Right ventricle myocardium inferior (tissue), 1 donor: ENCODE measurements at regions not wholly inside any gene's neighbourhood (a gene's known extent, or its start where the extent isn't known, plus 50 kb on each side); places are given as distances from the start of the nearest gene placed in this dataset.

Experiments
- ATAC-seq: fragments of 200-7000 bp; cut with Tn5 transposase; one replicate; pipeline ENCODE4 v1.9.1; 2020; ENCODE audit warnings: mild to moderate bottlenecking, moderate library complexity
- DNase-seq: peaks from one replicate; pipeline ENCODE4 v3.0.0; 2021; ENCODE audit errors: missing footprints
- intact Hi-C: fragments of 100-400 bp; cut with DNase I; formaldehyde crosslinking; loops from one replicate; pipeline ENCODE4 v1.11.0; 2022
- donor health status: DM: no; HTN: yes; CAD: no; lungs with severe emphysema.

DNA sequence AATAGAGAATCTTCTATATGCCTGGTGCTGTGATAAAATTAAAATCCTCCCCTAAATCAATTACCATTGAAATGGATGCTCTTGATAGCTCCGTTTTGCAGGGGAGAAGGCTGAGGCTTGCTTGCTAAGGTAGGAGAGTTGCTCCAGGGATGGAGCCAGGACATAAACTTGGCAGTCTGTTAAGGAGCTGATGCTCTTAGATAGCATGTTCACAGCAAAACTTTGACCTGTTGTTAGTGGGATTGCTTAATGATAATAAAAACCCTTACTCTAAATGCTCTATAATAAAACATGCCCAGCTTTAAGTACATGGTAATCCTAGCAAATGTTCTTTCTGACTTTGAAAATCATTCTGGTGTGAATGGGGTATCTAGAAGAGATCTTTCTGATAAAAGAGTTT is 228.4 kb upstream of the JAG1 start:
- no peak for ATAC-seq
- DNase-seq: no peak
- intact Hi-C loops: no loop called here

DNA sequence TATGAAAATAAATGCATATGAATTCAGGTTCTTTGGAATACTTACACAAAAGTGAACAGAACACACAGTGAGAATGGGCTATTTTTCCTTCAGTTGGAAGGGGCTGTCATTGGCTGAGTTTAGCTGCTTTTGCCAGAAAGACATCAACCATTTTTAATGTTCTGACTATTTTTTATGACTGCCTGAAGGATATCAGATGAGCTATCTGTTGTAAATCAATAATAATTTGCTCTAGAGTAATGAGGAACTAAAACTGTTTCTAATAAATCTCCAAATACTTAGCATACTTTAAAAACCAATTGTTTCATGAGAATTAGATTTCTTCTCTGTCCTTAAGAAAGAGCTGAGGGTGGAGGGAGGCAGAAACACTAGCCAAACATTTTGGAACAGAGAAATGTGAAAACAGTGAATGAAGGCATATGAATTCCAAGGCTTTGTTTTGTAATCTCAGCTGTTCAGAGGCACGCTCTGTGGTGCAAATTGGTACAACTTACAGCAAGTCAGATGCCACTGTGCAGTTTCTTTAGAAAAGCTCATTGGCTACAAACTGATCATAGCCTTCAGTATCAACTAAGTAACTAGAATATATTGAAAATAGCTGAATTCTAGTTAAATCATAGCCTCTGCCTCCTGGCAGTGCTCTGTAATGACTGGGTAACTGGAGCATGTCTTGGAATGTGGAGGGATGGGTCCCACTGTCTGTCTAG is 228.9 kb upstream of the JAG1 start:
- no peak for DNase-seq
- ATAC-seq: peak; percentile 59
- intact Hi-C loops: no loop called here

- ATAC-seq (no peak), DNase-seq (no peak)
- intact Hi-C loops: no loop called here
Measured at GRCh38 chr20:10906834-10907233, 233.0 kb upstream of the JAG1 start.

DNA sequence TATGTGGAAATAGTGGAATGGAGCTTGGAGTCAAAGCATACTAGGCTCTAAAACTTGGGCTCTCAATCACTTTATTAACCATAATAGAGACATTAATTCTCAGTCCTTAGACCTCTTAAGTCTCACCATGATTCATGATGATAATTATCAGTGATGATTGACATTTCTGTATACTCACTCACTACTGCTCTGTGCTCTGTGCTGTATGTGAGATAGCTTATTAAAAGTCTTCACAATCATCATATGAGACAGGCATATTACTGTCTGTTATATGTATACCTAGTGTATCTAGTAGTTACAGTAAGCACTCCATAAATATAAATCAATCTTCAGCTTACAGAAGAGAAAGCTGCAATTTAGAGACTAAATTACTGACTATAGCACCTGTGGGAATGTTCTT is 236.0 kb upstream of the JAG1 start:
- DNase-seq (no peak), ATAC-seq (no peak)
- intact Hi-C loops: loop anchor here (10.0 kb wide), 1 partner anchor 235 kb away; the partner anchor contains the start of gene JAG1

DNA sequence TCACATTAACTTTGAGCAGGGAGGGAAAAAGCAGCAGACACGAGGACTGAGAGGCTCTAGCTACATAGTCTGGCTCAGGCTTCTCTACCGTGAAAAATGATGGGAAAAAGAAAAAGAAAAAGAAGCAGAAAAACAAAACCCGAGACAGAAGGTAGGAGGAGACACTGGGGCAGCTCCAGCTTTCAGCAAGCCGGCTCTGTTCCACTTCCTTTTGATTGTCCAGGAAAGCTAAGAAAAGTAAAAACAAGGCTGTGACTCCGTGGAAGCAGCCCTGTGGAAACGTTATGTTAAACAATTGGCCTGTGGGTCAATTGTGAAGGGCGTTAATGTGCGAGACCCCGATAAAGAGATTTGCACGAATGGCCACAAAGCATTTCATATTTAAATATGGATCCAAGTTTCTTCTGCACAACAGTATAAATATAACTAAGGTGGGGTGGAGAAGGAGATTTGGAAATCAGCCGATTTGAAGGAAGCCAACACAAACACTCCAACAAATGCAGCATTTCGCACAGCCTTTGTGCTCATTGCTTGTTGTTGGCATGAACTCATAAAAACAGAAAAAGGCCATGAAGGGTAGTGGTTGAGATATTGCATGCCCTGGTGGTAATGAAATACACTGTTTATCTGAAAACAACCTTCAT is 236.9 kb upstream of the JAG1 start:
- intact Hi-C loops: loop anchor here (10.0 kb wide), 1 partner anchor 236 kb away; the partner anchor contains the start of gene JAG1
- no peak for DNase-seq
- ATAC-seq: peak; percentile 80

- DNase-seq (no peak), ATAC-seq (no peak)
- intact Hi-C loops: loop anchor here (10.0 kb wide), 1 partner anchor 236 kb away; the partner anchor contains the start of gene JAG1
Measured at GRCh38 chr20:10911298-10911697, 237.5 kb upstream of the JAG1 start.

DNA sequence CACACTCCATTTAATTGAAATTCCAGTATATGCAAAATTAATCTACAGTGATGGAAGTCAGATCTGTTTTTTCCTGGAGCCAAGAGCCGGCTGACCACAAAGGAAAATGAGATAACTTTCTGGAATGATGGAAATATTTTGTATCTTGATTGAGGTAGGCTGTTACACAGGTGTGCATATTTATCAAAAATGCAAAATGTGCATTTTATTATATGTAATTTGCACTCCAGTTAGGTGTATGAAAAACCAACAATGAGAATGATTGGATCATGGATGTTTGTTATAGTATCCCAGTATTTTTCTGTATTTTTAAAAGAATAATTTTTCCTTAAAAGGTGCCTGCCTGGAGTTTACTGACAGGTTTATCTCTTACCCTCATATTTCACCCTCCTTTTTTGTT is 242.0 kb upstream of the JAG1 start:
- ATAC-seq (no peak), DNase-seq (no peak)
- intact Hi-C loops: loop anchor here (10.0 kb wide), 1 partner anchor 241 kb away; the partner anchor contains the start of gene JAG1

- intact Hi-C loops: loop anchor here (10.0 kb wide), 1 partner anchor 242 kb away; the partner anchor contains the start of gene JAG1
- DNase-seq (no peak), ATAC-seq (no peak)
Measured at GRCh38 chr20:10916312-10916711, 242.5 kb upstream of the JAG1 start.

DNA sequence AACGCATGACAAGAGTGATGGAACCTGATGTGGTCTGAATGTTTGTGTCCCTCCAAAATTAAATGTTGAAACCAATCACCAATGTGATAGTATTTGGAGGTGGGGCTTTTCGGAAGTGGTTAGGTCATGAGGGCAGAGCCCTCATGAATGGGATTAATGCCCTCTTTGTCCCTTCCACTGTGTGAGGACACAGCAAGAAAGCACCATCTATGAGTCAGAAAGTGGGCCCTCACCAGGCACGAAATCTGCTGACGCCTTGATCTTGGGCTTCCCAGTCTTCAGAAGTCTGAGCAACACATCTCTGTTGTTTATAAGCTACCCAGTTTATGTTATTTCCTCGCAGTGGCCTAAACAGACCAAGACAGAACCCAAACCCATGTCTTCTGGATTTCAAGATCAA is 244.0 kb upstream of the JAG1 start:
- intact Hi-C loops: loop anchor here (10.0 kb wide), 1 partner anchor 243 kb away; the partner anchor contains the start of gene JAG1
- ATAC-seq: no peak
- no peak for DNase-seq

DNA sequence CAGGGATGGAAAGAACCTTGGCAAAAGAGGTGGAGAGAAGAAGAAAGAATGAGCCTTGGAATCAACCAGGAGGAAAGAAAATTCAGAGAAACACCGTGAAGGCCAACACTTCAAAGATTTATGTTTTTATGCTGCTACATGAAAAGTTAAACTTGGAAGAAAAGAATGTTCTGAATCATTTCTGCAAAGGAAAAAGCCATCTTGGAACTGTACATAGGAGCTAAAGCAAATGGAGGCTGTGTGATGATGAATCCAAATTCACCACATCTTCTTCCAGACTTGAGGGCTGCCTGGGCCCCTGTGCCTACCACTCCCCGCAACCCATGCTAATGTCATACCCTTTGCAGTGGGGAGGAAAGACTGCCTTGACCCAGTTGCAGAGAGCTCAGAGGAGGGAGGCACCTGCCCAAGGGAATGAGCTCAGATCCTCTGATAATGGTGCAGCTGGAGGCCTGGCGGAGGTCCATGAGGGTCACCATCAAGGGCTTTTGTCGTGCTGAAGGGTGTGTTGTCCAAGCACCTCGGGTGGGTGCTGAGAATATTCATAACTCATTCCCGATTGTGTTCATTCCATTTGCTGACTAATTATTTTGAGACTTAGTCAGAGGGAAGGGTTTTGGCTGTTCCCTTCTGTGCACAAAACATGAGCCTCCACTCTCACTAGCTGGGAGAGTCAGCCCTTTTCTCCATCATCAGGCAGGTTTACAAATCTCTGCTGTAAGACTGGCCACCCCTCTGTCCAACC is 245.8 kb upstream of the JAG1 start:
- DNase-seq (no peak), ATAC-seq (peak; percentile 57)
- intact Hi-C loops: loop anchor here (10.0 kb wide), 1 partner anchor 245 kb away; the partner anchor contains the start of gene JAG1

- DNase-seq (no peak), ATAC-seq (no peak)
- intact Hi-C loops: no loop called here
Measured at GRCh38 chr20:10920396-10920795, 246.6 kb upstream of the JAG1 start.

DNA sequence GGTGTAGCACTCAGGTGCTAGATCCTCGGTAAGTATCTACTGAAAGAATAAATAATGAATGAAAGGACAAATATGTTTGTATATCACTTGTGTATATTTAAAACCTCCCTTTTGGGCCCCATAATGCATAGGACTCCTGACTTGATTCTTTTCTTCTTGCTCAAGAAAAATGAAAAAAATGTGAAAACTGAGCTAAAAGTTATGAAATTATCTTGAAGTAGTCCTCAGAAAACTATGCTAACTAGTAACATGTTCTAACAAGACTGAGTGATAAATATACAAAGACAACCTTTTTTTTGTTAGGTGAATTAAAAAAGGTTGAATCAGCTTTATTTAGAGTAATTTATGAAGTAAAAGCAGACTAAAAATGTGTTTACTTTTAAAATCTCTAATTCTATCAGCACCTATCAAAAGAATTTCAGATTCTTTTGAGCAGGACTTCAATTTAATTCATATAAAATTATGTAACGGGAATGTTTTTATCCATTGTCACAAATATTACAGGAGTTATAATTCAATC is 247.8 kb upstream of the JAG1 start:
- intact Hi-C loops: no loop called here
- no peak for ATAC-seq
- DNase-seq: no peak

GRCh38 chr20:10922506-10922905 is 248.7 kb upstream of the JAG1 start:
- ATAC-seq (no peak), DNase-seq (no peak)
- intact Hi-C loops: no loop called here

GRCh38 chr20:10922941-10923340 is 249.1 kb upstream of the JAG1 start:
- ATAC-seq: no peak
- intact Hi-C loops: no loop called here

DNA sequence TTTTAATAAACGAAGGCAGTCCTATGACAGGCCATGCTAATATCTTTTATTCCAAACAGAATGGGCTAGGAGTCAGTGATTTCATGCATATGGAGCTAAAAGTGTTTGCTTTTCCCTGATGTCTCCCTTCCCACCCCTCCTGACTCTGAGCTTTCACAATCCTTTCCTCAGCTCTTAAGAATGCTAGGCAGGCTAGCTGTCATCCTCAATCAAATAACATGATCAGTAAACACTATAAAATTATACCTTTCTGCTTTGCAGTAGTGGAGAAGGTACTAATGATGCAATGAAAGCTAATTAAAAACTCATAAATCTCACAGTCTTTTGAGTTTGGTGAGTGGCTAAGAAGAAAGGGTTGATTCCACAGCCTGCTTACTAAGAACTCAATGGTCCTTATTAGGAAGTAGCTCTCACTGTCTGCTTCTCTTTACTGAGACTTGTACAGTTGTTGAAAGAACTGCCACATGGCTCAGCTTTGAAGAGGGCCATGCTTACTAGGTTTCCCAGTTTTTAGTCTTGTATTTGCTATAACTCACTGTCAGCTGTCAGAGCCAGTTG is 250.9 kb upstream of the JAG1 start:
- intact Hi-C loops: no loop called here
- ATAC-seq (no peak), DNase-seq (no peak)

More at GRCh38 chr20:10922941-10923340, 249.1 kb upstream of the JAG1 start:
- no peak for DNase-seq

DNA sequence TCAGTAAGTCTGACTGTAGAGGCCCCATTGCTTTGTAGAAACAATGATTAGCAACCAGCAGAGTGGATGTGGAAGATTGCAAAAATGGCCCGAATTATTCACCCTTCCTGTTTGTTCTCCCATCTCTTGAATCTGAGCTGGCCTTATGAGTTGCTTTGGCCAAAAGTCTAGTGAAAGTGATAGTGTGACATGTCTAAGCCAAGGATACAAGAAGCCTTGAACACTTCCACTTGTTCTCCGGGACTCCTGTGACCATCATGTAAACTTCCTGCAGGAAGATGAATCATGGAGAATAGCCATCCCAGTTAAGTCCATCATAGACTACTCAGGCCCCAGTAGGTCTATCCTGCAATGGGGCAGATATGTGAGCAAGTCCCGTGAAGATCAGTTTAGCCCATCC is 252.0 kb upstream of the JAG1 start:
- ATAC-seq: no peak
- no peak for DNase-seq
- intact Hi-C loops: no loop called here

- no peak for DNase-seq
- intact Hi-C loops: no loop called here
- no peak for ATAC-seq
Measured at GRCh38 chr20:10927011-10927583, 253.3 kb upstream of the JAG1 start.

- intact Hi-C loops: no loop called here
- ATAC-seq (no peak), DNase-seq (no peak)
Measured at GRCh38 chr20:10927936-10928840, 254.4 kb upstream of the JAG1 start.
